ENCODE measurements at regions not wholly inside any gene's neighbourhood (a gene's known extent, or its start where the extent isn't known, plus 50 kb on each side); places are given as distances from the start of the nearest gene placed in this dataset.

GRCh38 chr12:76611533-76611932 lies 52.0 kb upstream of the OSBPL8 start:
- Mint-ChIP-seq H3K36me3 (no peaks in the 10 kb centered on the region), H3K9me3 (no peaks in the 10 kb centered on the region), H3K27ac (no peak overlapping the region), H3K27me3 (no peaks in the 10 kb centered on the region), H3K4me1 (ENCODE audit: low read depth) (no peaks in the 10 kb centered on the region), H3K4me3 (no peak overlapping the region)
- DNase-seq = no peak
- intact Hi-C loops (cut with micrococcal nuclease) = no loop called here
- POLR2A ChIA-PET = no interaction called here
- CTCF ChIA-PET = interaction anchor here (0.9 kb wide), 1 partner anchor 10 kb away, joined by 3 read pairs; no protein-coding TSS in a partner anchor

- no peak for DNase-seq
- H3K4me3 Mint-ChIP-seq = no peak overlapping the region
- ChIA-PET CTCF (no interaction called here), POLR2A (no interaction called here)
- no peak overlapping the region for H3K27ac Mint-ChIP-seq
- no peaks in the 10 kb centered on the region for H3K9me3 Mint-ChIP-seq
- intact Hi-C loops (cut with micrococcal nuclease) = no loop called here
- no peaks in the 10 kb centered on the region for H3K27me3 Mint-ChIP-seq
- H3K36me3 Mint-ChIP-seq = no peaks in the 10 kb centered on the region
- no peaks in the 10 kb centered on the region for H3K4me1 Mint-ChIP-seq (ENCODE audit: low read depth)
Measured at GRCh38 chr12:76614364-76614763, 54.8 kb upstream of the OSBPL8 start.

DNA sequence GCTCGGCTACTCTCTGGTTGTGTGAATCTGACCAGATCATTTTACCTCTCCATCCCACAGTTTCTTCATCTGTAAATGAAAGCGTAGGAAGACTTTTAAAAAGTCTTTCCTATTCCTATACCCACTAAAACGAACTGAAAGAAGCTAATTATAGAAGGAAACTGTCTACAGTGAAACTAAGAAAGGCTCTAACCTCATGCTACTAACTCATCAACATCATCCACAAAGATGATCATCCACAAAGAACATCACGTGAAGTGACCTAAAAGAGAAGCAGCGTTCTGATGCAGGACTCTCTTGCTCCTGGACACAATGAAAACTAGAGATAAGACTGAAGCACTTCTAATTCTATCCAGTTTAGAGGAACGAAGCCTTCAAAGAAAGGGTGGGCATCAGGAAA lies 58.5 kb upstream of the OSBPL8 start:
- POLR2A ChIA-PET = no interaction called here
- Mint-ChIP-seq H3K36me3 (no peaks in the 10 kb centered on the region), H3K4me1 (ENCODE audit: low read depth) (peaks cover 4% of the 10 kb centered on the region), H3K9me3 (no peaks in the 10 kb centered on the region), H3K4me3 (no peak overlapping the region), H3K27ac (no peak overlapping the region), H3K27me3 (peaks cover 2% of the 10 kb centered on the region)
- DNase-seq = no peak
- intact Hi-C loops (cut with micrococcal nuclease) = no loop called here
- CTCF ChIA-PET = interaction anchor here (4.1 kb wide), 1 partner anchor 173 kb away, joined by 16 read pairs; no protein-coding TSS in a partner anchor

- POLR2A ChIA-PET = no interaction called here
- H3K27ac Mint-ChIP-seq = no peak overlapping the region
- intact Hi-C loops (cut with micrococcal nuclease) = loop anchor here (1.0 to 5.0 kb wide), 4 partner anchors 170 to 390 kb away; partner anchors contain the start of gene CSRP2
- CTCF ChIA-PET = interaction anchor here (0.6 to 5.5 kb wide), 27 partner anchors 9 to 398 kb away, joined by 3 to 119 read pairs (median 3); partner anchors contain the start of gene ZDHHC17
- no peaks in the 10 kb centered on the region for H3K36me3 Mint-ChIP-seq
- peak; percentile 78 for DNase-seq
- H3K27me3 Mint-ChIP-seq = peaks cover 2% of the 10 kb centered on the region
- peaks cover 4% of the 10 kb centered on the region for H3K4me1 Mint-ChIP-seq (ENCODE audit: low read depth)
- H3K9me3 Mint-ChIP-seq = no peaks in the 10 kb centered on the region
- H3K4me3 Mint-ChIP-seq = no peak overlapping the region
Measured at GRCh38 chr12:76621582-76622024, 62.0 kb upstream of the OSBPL8 start.

DNA sequence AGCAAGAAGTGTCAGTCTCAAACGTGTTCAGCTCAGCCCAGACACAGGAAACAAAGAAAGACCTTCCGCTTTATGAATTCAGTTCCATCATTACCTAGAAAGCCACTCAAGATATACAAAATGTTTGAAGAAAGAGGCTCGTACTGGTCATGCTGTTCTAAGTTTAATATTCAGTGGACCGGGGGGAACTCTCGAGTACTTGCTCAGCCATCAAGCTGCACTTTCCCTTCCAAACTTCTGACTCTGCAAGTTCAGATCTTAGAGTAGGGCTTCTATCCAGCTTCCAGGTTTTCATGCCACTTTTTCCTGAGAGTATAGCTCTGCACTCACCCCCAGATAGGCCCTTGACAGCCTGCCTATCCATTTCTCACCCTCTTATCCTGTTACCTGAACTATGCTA lies 62.8 kb upstream of the OSBPL8 start:
- no peaks in the 10 kb centered on the region for H3K9me3 Mint-ChIP-seq
- H3K27me3 Mint-ChIP-seq = peaks cover 2% of the 10 kb centered on the region
- no peak for DNase-seq
- intact Hi-C loops (cut with micrococcal nuclease) = loop anchor here (5.0 kb wide), 1 partner anchor 255 kb away; the partner anchor contains the start of gene CSRP2
- H3K4me1 Mint-ChIP-seq (ENCODE audit: low read depth) = peaks cover 4% of the 10 kb centered on the region
- ChIA-PET POLR2A (no interaction called here), CTCF (interaction anchor here (0.8 to 5.5 kb wide), 10 partner anchors 9 to 387 kb away, joined by 3 to 119 read pairs (median 7); partner anchors contain the start of gene ZDHHC17)
- no peak overlapping the region for H3K27ac Mint-ChIP-seq
- H3K4me3 Mint-ChIP-seq = no peak overlapping the region
- no peaks in the 10 kb centered on the region for H3K36me3 Mint-ChIP-seq

GRCh38 chr12:76622915-76623314 lies 63.3 kb upstream of the OSBPL8 start:
- ChIA-PET POLR2A (no interaction called here), CTCF (interaction anchor here (0.8 to 5.5 kb wide), 7 partner anchors 8 to 387 kb away, joined by 3 to 119 read pairs (median 8); partner anchors contain the start of gene ZDHHC17)
- H3K4me3 Mint-ChIP-seq = no peak overlapping the region
- H3K4me1 Mint-ChIP-seq (ENCODE audit: low read depth) = peaks cover 4% of the 10 kb centered on the region
- intact Hi-C loops (cut with micrococcal nuclease) = loop anchor here (5.0 kb wide), 1 partner anchor 254 kb away; the partner anchor contains the start of gene CSRP2
- H3K36me3 Mint-ChIP-seq = no peaks in the 10 kb centered on the region
- H3K9me3 Mint-ChIP-seq = no peaks in the 10 kb centered on the region
- no peak for DNase-seq
- peaks cover 2% of the 10 kb centered on the region for H3K27me3 Mint-ChIP-seq
- H3K27ac Mint-ChIP-seq = no peak overlapping the region

DNA sequence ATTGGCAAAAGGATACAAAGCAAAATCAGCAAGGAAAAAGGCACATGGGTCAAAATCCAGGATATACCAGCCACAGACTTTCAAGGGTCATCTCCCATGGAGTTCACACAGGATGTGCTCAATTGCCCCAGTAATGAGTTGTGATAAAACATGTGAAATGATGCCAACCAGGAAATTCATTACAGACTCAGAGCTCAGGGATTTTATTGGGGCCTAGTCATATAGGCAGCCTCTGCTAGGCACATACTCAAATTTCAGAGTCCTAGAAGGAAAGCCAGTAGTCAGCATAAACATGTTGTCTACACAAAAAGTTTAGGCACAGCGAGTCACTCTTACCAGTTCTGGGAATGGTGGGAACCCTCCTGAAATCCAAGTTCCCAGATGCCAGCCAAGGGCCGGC lies 64.4 kb upstream of the OSBPL8 start:
- peaks cover 2% of the 10 kb centered on the region for H3K27me3 Mint-ChIP-seq
- no peaks in the 10 kb centered on the region for H3K36me3 Mint-ChIP-seq
- no peak overlapping the region for H3K4me3 Mint-ChIP-seq
- DNase-seq = no peak
- peaks cover 4% of the 10 kb centered on the region for H3K4me1 Mint-ChIP-seq (ENCODE audit: low read depth)
- CTCF ChIA-PET = interaction anchor here (2.9 to 5.5 kb wide), 2 partner anchors 168 to 386 kb away, joined by 56 to 119 read pairs; no protein-coding TSS in a partner anchor
- POLR2A ChIA-PET = no interaction called here
- no peaks in the 10 kb centered on the region for H3K9me3 Mint-ChIP-seq
- intact Hi-C loops (cut with micrococcal nuclease) = loop anchor here (5.0 kb wide), 1 partner anchor 253 kb away; the partner anchor contains the start of gene CSRP2
- H3K27ac Mint-ChIP-seq = no peak overlapping the region

DNA sequence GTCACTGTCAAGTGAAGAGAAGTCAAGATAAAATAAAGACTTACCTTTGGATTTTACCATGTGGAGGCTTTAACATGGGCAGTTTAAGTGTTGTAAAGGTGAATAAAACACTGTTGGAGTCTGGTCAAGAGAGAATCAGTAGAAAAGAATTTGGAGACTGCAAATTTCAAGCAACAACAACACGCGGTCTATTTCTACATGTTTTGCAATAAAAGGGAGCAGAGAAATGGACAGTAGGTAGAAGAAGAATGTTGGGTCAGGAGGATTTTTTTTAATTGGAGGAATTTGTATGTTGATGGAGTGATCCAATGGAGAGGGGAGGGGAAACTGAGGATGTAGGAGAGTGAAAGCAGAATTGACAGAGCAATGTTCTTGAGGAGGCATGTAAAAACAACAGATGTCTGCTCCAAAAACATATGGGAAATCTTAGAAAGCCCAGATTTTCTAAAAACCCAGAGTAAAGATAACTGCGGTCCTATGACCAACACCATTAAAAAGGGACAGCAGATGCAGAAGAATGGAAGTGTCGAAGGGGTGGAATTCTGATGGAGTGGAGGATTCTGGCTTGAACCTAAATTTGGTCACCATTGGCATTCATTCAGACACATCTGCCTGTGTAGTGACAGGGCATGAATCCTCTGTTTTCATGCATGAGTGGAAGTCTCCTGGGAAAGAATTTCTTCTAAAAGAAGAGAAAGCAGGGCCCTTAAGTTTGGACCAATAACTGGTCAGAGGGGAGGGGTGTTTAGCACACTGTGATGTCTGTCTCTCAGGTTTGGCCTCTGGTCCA lies 68.0 kb upstream of the OSBPL8 start:
- DNase-seq = no peak
- POLR2A ChIA-PET = no interaction called here
- no peaks in the 10 kb centered on the region for H3K27me3 Mint-ChIP-seq
- H3K27ac Mint-ChIP-seq = no peak overlapping the region
- CTCF ChIA-PET = no interaction called here
- intact Hi-C loops (cut with micrococcal nuclease) = no loop called here
- no peaks in the 10 kb centered on the region for H3K4me1 Mint-ChIP-seq (ENCODE audit: low read depth)
- no peaks in the 10 kb centered on the region for H3K9me3 Mint-ChIP-seq
- no peak overlapping the region for H3K4me3 Mint-ChIP-seq
- no peaks in the 10 kb centered on the region for H3K36me3 Mint-ChIP-seq

- CTCF ChIA-PET = interaction anchor here (1.0 kb wide), 1 partner anchor 382 kb away, joined by 3 read pairs; no protein-coding TSS in a partner anchor
- no peak overlapping the region for H3K27ac Mint-ChIP-seq
- no peaks in the 10 kb centered on the region for H3K27me3 Mint-ChIP-seq
- no peaks in the 10 kb centered on the region for H3K4me1 Mint-ChIP-seq (ENCODE audit: low read depth)
- no peaks in the 10 kb centered on the region for H3K9me3 Mint-ChIP-seq
- no peak for DNase-seq
- no peaks in the 10 kb centered on the region for H3K36me3 Mint-ChIP-seq
- POLR2A ChIA-PET = no interaction called here
- intact Hi-C loops (cut with micrococcal nuclease) = no loop called here
- no peak overlapping the region for H3K4me3 Mint-ChIP-seq
Measured at GRCh38 chr12:76628745-76629144, 69.2 kb upstream of the OSBPL8 start.

GRCh38 chr12:76631741-76632140 lies 72.2 kb upstream of the OSBPL8 start:
- peaks cover 4% of the 10 kb centered on the region for H3K4me1 Mint-ChIP-seq (ENCODE audit: low read depth)
- no peaks in the 10 kb centered on the region for H3K27me3 Mint-ChIP-seq
- POLR2A ChIA-PET = no interaction called here
- H3K27ac Mint-ChIP-seq = no peak overlapping the region
- intact Hi-C loops (cut with micrococcal nuclease) = no loop called here
- CTCF ChIA-PET = interaction anchor here (2.5 kb wide), 1 partner anchor 10 kb away, joined by 8 read pairs; no protein-coding TSS in a partner anchor
- no peak overlapping the region for H3K4me3 Mint-ChIP-seq
- no peaks in the 10 kb centered on the region for H3K36me3 Mint-ChIP-seq
- no peak for DNase-seq
- no peaks in the 10 kb centered on the region for H3K9me3 Mint-ChIP-seq

GRCh38 chr12:76633415-76633814 lies 73.8 kb upstream of the OSBPL8 start:
- DNase-seq = no peak
- Mint-ChIP-seq H3K27me3 (no peaks in the 10 kb centered on the region), H3K9me3 (no peaks in the 10 kb centered on the region), H3K4me3 (no peak overlapping the region), H3K27ac (no peak overlapping the region), H3K4me1 (ENCODE audit: low read depth) (peaks cover 4% of the 10 kb centered on the region), H3K36me3 (no peaks in the 10 kb centered on the region)
- CTCF ChIA-PET = interaction anchor here (0.9 to 1.3 kb wide), 2 partner anchors 12 to 377 kb away, joined by 3 to 4 read pairs; no protein-coding TSS in a partner anchor
- POLR2A ChIA-PET = no interaction called here
- intact Hi-C loops (cut with micrococcal nuclease) = no loop called here

- no peaks in the 10 kb centered on the region for H3K27me3 Mint-ChIP-seq
- H3K4me1 Mint-ChIP-seq (ENCODE audit: low read depth) = peaks cover 4% of the 10 kb centered on the region
- CTCF ChIA-PET = interaction anchor here (0.9 kb wide), 1 partner anchor 13 kb away, joined by 3 read pairs; no protein-coding TSS in a partner anchor
- DNase-seq = no peak
- H3K36me3 Mint-ChIP-seq = no peaks in the 10 kb centered on the region
- POLR2A ChIA-PET = no interaction called here
- no peaks in the 10 kb centered on the region for H3K9me3 Mint-ChIP-seq
- H3K4me3 Mint-ChIP-seq = no peak overlapping the region
- H3K27ac Mint-ChIP-seq = no peak overlapping the region
- intact Hi-C loops (cut with micrococcal nuclease) = no loop called here
Measured at GRCh38 chr12:76634133-76634532, 74.6 kb upstream of the OSBPL8 start.

Measured in activated CD4-positive, alpha-beta memory T cell treated with anti-CD3 and anti-CD28 coated beads for 36 hours (primary cell).